Stimulated activated CD4-positive, alpha-beta T cell treated with anti-CD3 and anti-CD28 coated beads, Interleukin-15, amount 100 ng/mL, for 24 hours (primary cell): ENCODE measurements at regions not wholly inside any gene's neighbourhood (a gene's known extent, or its start where the extent isn't known, plus 50 kb on each side); places are given as distances from the start of the nearest gene placed in this dataset.

Source experiments
- DNase-seq: peaks from one replicate; pipeline ENCODE4 v3.0.0-alpha.2; 2020

DNA sequence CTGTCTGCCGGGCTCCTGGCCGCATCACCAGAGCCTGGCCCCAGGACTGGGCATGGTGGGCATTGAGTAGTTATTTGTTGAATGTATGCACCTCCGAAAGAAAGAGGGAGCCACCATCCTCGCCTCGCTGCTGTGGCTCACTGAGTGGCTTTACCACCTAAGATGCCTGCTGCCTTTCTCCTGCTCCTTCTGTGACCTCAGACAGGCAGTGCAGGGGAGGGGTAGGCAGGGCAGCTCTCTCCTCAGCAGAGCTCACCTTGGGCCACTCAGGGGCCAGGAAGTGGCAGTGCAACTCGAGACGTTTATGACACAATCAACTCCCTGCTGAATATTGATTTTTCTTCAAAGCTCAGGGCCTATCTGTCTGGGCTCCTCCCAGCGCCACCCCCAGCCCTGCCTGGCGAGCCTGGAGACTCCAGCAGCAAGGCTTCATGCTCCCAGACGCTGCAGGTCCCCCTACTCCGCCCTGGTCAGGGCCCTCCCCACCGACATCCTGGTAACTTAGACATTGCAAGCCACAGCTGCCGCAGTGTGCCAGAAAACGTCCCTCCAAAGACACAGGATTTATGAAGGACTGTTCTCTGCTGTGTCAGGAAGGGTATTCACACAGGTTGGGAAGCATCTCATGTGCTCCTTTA lies 84.3 kb upstream of the DIO3 start:
- DNase-seq = no peak

DNA sequence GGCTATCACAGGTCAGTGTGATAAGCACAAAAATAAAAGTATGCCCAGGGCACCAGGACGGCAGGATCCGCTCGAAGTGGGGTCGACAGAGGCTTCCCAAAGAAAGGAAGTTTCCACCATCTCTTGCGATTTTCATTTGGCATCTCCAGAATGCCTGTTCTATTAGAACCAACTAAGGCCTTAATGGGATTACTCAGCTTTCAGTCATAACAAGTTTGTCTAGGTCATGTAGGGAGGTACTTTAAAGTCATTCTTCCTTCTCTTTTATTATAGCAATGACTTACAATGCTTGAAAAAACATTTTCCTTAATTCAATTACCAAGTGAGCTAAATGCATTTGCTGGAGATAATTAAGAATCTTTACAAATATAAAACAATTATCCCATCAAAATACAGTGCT lies 83.6 kb upstream of the DIO3 start:
- DNase-seq = no peak

DNA sequence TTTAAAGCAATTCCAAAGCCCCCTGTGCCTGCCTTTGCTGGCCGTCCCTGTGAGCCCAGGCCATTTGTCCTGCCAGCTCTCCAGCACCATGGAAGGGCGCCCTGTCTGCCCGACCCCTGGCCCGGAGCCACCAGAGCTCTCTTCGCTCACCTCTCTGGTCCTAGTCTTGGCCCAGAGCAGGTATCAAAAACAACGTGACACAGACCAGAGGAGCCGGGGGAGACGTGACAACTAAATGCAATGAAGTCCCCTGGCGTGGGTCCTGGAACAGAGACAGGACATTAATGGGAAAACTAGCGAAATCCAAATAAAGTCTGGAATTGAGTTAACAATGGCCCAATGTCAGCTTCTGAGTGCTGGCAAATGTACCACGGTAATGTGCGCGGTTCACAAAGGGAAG lies 83.2 kb upstream of the DIO3 start:
- DNase-seq = no peak

DNA sequence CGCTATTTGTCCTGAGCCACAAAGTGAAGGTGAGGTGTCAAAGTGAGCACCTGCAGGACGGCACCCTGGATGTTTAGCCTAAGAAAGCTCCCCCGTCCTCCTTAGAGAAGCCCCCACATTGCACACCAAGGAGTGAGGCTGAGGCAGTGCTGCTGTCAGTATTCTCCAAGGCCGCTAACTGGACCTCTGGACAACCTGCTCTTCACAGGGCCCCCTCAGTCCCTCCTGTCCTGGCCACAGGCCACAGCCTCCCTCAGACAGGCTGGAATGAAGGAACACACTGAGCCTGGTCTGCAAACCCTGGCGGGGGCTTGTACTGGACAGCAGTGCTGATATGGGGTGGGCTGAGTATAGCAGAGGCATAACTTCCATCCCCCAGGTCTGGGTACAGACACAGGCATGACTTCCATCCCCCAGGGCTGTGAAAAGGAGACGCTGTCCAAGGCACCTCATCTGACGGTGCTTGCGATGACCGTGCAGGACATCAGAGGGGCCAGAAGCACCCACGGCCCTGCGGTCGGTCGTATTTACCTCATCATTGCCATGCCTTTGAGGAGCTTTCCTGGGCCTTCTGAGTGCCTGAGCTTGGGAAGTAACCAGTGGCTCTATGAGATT lies 82.4 kb upstream of the DIO3 start:
- no peak for DNase-seq

DNA sequence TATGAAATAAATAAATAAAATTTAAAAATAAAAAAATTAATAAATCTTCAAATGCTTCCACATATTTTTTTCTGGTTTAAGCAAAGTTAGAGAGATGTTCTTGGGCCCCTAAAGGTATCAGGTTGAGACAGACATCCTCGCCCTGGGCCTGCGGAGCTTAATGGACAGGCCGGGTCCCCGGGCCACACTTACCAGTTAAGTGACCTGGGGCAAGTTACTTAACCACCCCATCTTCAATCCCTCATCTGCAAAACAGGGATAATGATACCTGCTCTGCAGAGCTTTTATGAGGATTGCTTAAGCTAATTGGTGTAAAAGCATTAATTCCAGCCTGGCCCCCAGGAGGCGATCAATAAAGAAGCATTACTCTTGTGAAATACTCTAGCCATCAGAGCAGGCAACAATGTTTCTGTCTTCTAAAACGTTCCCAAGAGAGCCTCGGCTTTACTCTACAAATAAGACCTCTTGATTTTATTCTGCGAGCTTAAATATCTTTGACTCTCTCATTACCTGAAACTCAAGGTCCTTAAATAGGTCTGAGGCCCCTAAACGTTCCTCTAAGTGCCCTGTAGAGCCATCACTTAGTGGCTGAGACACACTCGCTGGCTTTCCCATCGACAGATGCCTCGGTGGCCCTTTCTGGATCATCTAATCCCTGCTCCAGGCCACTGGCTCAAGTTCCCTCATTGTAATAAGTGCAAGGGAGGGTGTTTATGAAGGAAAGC lies 81.1 kb upstream of the DIO3 start:
- no peak for DNase-seq

DNA sequence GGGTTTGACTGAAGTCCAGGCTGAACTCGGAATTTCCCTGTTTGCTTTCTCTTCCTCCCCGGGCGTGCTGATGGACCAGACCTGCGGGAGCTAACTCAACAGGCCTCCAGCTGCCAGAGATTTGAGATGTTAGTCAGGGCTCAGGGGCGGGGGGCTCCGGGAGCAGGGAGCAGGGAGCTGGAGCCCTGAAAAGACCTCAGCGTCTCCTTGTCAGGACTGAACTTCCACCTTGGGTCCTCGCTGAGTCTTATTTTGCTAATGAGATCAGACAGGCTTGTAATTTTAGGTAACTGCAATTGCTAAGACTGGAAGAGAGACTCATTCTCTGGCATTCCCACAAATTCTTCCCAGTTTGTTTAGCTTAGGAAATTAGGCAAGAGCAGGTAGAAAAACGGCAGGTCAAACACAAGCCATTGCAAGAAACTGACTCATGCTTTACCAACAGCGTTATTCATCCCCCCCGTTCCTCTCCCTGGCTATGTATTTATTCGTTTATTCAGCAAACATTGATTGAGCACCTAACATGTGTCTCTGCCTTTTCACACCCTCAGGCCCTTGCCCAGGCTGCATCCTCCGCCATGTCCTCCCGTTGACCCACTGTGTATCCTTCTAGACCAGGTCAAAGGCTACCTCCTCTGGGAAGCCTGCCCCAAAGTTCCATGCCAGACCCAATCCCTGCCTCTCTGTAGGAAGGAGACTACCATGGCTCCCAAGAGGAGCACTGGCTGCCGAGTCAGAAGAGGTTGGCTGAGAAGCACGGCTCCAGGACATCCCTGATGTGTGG lies 80.4 kb upstream of the DIO3 start:
- DNase-seq = no peak

DNA sequence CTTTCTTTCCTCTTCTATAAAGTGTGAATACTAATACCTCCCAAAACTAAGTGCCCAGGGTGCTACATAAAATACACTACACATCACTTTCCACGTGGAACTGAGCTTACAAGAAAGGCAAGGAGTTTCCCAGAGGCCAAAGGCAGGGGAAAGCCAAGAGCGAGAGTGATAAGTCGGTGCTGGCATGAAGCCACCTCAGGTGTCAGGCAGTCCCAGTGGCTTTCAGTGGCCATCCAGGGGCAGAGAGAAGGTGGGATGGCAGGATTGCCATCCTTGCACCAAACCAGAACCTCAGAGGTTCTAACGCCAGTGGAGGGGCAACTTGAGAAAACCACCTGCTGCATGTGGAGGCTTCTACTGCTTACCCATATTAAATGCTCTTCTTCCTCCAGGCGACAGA lies 79.7 kb upstream of the DIO3 start:
- no peak for DNase-seq

DNA sequence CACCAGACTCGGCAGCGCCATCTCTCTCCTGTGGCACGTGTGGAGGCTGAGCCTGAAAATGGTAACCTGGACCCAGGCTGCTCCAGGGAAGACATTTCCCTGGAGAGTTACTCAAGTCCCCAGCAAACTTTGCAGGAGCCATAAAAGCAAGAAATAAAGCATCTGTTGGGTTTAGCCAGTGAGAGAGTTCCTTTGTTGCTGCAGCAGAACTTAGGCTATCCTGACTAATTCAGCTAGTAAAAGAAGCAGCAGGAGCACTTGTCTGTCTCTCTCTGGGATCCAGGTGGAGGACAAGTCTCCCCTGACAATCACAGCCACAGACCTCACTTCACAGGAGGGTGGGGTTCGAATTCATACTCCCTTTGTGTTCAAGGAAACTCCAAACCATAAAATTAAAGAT lies 79.2 kb upstream of the DIO3 start:
- DNase-seq = no peak

DNA sequence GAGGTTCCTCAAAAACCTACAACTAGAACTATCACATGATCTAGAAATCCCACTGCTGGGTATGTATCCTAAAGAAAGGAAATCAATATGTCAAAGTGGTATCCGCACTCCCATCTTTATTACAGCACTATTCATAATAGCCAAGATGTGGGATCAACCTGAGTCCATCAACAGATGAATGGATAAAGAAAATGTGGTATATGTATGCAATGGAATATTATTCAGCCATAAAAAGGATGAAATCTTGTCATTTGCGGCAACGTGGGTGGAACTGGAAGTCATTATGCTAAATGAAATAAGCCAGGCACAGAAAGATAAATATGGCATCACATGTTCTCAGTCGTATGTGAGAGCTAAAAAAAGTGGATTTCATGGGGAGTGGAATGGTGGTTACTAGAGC lies 77.5 kb upstream of the DIO3 start:
- DNase-seq = no peak

DNA sequence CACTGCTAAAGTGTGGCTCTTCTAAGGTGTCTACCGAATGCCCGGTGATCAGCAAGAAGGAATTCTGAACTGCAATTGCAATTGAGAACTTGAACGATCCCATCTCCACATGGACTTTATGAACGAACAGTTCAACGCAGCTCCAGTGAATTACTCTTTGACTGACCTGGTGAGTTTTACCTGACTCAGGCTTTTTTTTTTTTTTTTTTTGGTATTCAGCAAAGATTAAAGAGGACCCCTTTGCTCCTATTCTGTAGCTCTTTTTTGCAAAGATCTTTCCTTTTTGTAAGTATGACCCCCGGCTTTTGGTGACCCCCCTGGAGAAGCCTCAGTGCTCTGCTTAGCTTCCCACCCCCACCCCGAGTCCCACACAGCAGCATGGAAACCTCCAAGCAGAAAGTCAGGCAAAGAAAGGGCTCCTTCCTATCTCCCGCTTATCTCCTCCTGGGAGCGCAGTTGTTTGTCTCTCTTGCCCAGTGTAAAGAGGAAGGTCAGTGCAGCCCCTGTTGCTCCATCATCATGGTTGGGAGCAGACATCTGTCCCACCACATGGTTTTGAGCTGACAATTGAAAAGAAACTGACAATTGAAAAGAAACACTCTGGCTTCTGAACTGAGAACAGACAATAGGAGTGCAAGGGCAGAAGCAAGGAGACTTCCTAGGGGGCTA lies 72.1 kb upstream of the DIO3 start:
- DNase-seq = no peak

DNA sequence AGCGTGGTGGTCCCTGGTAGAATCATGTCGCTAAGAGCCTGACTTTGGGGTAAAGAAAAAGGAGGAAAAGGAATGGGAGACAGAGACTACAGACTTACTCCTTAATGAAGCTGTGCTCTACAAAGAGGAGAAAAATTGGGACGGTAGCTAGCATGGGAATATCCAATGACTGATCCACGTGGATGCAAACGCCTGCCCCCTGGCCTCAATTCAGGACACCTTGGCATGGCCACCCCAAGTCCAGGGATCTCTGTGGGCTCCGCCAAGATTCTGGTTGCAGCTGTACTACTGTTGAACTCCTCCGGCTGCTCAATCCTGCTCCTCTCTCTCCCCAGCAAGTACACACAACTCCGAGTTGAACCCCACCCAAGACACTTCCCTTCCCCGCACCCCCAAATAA lies 70.5 kb upstream of the DIO3 start:
- DNase-seq = no peak

DNA sequence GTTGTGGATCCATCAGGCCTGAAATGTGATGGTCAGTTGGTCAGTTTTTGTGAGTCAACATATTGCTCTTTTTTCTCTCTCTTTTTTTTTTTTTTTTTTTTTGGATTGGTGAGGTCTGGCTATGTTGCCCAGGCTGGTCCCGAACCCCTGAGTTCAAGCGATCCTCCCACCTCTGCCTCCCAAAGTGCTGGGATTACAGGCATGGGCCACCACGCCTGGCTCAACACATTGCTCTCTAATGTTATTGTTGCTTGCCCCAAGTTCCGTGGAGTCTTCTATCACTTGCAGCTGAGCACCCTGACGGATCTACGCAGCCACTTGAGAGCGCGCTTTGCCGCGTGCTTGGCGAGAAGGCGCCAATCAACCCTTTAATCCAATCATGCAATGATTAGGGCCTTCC lies 69.5 kb upstream of the DIO3 start:
- no peak for DNase-seq

DNA sequence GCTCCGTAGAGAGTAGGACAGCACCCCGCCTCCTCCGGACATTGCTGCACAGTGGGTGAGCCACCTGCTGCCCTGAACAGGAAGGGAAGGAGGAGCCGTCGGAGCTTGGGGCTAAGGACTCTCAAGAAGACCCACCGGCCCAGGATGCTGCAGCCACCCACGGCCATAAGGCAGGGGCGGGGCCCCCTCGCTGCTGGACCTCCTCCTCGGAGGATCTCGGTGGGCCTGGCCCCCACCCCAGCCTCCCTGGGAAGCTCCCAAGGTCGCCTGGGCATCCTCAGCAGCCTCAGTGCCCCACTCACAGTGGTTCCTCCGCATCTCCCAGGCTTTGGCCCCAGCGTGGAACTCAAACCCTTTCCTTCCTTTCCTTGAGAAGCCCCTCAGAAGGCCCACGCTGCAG lies 68.6 kb upstream of the DIO3 start:
- no peak for DNase-seq

DNA sequence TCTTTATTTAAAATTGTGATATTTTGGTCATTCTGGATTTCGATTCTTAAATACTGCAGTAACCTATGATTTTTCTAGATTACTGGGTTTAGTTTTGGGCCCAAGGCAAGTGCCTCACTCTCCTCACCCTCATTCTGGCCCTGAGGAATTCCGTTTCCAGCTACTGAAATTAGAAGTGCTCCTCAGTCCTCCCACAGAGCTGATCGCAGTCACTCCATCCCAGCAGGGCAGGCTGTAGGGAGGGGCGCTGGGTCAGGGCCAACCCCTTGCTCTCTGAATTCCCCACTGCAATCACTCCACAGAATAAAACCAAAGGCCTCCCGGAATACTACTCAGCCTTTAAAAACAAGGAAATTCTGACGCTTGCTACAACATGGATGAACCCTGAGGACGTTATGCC lies 66.5 kb upstream of the DIO3 start:
- no peak for DNase-seq

DNA sequence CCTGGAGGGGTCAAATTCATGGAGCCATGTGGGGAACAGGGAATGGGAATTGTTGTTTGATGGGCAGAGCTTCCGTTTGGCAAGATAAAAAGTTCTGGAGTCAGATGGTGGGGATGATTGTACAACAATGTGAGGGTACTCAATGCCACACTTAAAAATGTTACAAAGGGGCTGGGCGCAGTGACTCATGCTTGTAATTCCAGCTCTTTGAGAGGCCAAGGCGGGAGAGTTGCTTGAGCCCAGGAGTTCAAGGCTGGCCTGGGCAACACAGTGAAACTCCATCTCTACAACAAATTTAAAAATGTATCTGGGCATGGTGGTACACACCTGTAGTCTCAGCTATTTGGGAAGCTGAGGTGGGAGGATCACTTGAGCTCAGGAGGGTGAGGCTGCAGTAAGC lies 66.0 kb upstream of the DIO3 start:
- DNase-seq = no peak

DNA sequence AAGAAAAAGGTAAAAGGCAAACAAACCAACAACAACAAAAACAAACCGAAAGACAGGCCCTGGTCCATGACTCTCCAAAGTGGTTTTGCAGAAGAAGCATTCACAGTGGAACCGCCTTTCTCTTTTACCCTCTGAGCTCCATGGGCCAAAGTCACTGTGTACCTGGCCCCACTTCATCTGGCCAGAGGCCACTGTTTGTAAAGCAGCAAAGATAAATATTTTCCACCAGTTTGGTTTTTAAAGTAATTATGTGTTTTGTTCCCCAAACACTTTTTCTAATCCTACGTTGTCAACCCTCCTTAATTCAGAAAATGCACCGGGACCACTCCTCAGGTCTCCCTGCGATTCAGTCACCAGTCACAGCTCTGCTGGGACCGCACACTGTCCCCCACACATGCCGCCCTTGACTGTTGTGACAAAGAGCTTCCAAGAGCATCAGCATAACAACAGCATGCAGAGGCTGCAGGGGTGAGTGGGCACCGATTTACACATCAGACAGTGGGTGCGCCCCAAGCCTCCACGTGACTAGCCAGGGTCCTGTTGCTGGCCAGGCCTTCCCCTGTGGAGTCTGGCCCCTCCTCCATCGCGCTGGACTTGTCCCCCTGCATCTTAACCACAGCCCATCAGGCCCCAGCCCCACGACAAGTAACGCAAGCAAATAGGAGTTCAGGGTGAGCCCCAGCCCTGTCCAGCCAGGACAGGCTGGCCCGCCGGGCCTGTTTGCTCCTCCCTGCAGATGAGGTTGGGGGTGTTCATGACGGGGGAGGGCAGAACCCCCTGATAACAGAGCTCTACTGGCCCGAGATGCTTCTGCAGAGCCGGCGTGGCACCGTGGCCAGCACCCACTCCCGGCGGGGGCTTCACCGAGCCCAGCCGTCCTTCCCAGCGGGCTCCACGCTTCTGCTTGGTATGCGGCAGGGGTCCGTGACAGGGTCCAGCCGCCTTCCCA lies 65.2 kb upstream of the DIO3 start:
- DNase-seq = no peak

DNA sequence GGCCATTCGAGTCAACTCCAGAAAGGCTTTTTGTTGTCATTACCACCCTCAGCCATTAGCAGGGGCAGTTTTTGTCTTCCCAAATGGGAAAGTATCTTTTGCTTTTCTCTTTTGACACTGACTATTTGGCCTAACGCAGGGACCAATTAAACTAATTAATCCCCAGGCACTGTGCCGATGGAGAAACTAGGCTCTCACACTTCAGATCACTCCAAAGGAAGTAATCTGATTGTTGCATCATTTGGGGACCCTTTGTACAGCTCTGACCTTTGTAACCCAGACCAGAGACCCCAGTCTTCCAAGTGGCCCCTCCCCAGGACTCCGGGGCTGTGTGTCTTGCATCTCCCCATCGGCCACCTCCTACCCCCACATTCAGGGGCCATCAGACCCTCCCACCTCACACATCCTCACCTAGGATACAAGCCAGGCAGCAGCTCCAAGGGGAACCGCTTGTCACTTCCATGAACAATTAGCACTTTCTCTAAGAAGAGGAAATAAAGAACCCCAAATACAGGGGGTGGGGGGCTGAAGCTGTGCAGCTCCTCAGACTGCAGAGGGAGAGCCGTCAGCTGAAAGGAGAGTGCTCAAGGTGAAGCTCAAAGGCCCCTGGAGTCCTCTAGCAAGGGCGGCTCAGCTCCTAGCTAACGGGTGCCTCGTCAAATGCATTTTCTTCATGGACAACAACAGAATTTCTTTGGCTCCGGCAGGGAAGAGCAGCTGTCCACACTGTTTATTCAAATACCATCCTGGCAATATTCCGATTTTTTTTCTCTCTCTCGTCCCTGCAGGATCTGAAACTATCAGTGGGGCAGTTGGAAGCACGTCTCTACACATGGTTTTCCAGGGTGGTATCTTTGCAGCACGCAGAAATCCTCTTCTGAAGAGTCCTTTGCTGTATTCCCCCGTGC lies 64.3 kb upstream of the DIO3 start:
- no peak for DNase-seq

DNA sequence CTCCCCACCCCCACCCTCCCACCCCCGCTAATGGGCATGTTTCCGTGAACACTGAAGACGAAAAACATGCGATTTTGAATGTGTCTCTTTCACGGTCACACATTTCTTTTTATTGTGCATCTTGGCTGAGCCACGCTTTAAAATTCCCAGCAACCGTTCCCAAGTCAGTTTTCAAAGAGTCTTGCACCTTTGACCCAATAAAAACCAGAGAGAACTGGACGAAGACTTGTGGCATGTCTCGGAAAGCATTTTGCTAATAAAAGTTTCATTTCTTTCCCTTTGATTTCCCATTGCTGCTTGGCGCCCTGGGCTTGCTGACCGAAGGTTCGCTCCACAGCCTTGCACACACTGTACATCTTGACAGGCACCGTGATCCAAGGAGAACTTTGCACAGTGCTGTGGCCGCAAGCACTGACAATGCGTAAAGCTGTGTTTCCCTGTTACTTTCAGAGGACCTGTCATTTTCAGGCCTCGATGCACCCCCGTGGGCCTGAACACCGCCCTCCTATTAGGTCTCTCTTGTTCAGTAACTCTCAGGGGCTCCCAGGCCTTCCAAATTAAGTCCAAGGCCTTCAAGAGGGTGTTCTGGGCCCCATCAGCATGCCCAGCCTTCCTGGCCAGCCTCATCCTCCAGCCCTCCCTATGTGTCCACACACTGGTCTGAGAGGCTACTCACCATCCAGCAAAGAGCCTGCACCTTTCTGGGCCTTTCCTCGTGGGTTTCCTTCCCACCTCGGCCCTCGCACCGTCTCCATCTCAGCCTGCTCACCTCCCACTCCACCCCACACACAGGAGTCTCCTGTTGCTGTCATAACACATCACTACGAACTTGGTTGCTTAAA lies 63.4 kb upstream of the DIO3 start:
- no peak for DNase-seq

DNA sequence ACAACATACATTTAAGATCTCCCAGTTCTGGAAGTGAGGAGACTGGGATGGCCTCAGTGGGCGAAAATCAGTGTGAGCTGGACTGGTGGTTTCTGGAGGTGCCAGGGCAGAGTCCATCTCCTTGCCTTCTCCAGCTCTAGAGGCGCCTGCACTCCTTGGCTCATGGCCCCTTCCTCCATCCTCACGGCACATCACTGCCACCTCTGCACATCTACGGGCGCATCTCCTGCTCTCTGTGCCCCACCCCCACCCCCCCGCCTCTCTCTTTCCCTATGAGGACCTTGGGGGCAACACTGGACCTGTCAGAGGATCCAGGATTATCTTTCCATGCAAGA lies 62.8 kb upstream of the DIO3 start:
- DNase-seq = no peak

DNA sequence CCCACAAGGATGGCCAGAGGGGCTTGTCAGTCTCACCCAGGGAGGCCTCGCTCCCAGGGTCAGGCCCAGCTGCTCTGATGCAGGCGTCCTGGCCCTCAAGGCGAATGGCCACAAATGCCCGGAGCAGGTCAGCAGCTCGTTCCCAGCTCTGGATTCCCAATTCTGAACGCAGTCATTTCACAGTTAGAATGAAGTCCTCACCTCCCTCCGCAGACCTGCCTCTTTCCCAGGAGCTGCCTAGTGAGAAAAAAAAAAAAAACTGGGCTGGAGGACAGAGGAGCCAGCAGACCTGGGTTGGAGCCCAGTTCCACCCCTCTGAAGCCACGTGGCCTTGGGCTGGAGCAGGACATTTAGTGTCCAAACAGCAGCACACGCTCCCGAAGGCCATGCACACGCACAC lies 62.2 kb upstream of the DIO3 start:
- DNase-seq = no peak
